GM12891 (cell line): ENCODE measurements at regions not wholly inside any gene's neighbourhood (a gene's known extent, or its start where the extent isn't known, plus 50 kb on each side); places are given as distances from the start of the nearest gene placed in this dataset.

Experiments used
- PAX5 ChIP-seq: IDR thresholded peaks from 2 replicates; pipeline ENCODE4 v1.6.1; 2011; ENCODE audit warnings: low read length, moderate library complexity, mild to moderate bottlenecking; ENCODE audit not compliant: insufficient read depth, severe bottlenecking
- POLR2A ChIP-seq: IDR thresholded peaks from 2 replicates; pipeline ENCODE4 v1.6.1; 2011; ENCODE audit warnings: low read depth, low read length, control low read depth
- POLR2AphosphoS5 ChIP-seq: IDR thresholded peaks from 2 replicates; pipeline ENCODE4 v1.6.1; 2011; ENCODE audit warnings: low read depth, low read length, control low read depth
- SPI1 ChIP-seq: IDR thresholded peaks from 2 replicates; pipeline ENCODE4 v1.6.1; 2011; ENCODE audit warnings: low read depth, low read length, control low read depth
- TAF1 ChIP-seq: IDR thresholded peaks from 2 replicates; pipeline ENCODE4 v1.6.1; 2011; ENCODE audit warnings: low read depth, low read length, control low read depth

DNA sequence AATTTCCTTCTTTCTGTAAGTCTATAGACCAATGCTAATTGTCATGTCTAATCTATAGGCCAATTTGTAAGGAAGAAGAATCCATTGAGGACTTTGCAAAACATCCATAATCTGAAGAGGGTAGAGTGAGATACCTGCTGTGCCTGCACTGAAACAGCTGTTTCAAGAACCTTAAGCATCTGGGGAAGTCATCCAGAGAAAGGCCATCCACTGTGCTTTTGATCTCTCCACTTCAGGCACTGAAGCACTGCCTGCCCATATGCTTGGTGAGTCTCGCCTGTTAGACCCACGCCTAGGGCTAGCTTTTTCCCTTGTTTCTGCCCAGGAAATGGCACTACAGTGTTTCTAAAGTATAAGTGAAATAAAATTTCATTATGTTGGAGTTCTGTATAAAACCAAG, 921.8 kb upstream of the EPHA7 start:
- TF ChIP-seq POLR2A (no peak), POLR2AphosphoS5 (no peak), TAF1 (no peak), SPI1 (no peak), PAX5 (no peak)
